K562 (cell line): ENCODE measurements at regions not wholly inside any gene's neighbourhood (a gene's known extent, or its start where the extent isn't known, plus 50 kb on each side); places are given as distances from the start of the nearest gene placed in this dataset.

Experiments used
- ATAC-seq: fragments of 200-7000 bp; cut with Tn5 transposase; 3 replicates; pipeline ENCODE4 v1.9.1; 2020; ENCODE audit warnings: moderate library complexity
- BruUV-seq: library from RNA; stranded (reverse); fragments of 400-500 nt; replicated peaks from 2 replicates; lab custom pipeline; 2021; lab: Mats Ljungman, UMichigan
- CTCF ChIA-PET: fragments of 300-600 bp; formaldehyde crosslinking; extraction: SDS; loops from one replicate; lab custom pipeline; 2021; ENCODE audit warnings: low intra/inter-chr PET ratio; lab: Yijun Ruan, JAX
- POLR2A ChIA-PET: fragments of 300-600, 350-650 bp; sonication (Branson Sonifier 250); formaldehyde crosslinking; extraction: SDS; loops from one replicate; lab custom pipeline; 2021; ENCODE audit warnings: antibody characterized with exemption, inconsistent platforms; lab: Yijun Ruan, JAX
- DNase-seq, 4 experiments: peaks; one replicate each; pipeline versions ENCODE4 v3.0.0 to v3.0.0-alpha.2; 2011 to 2018; ENCODE audit warnings: low spot score in 3 of 4, mixed read lengths in 3 of 4; ENCODE audit errors: extremely low read depth in 1 of 4
- FAIRE-seq: peaks from 2 replicates; lab custom pipeline; 2011; peaks lifted over from hg19 to GRCh38; lab: Jason Lieb, UNC
- H2AFZ ChIP-seq: 2 replicates; pipeline ENCODE4 v1.6.0; 2011; ENCODE audit warnings: low read depth, low read length, control low read depth, inconsistent platforms
- H3K27ac ChIP-seq: fragments of 200-600 bp; 3 replicates; pipeline ENCODE4 v1.8.0; 2011; ENCODE audit warnings: low read depth, mild to moderate bottlenecking, control low read depth, inconsistent platforms, low read length, moderate library complexity, mixed read lengths; ENCODE audit errors: extremely low read depth
- H3K27me3 ChIP-seq, 2 experiments: fragments of 300-600 bp in 1 of 2; 2 replicates in 1 of 2; 3 replicates in 1 of 2; pipeline versions ENCODE4 v1.6.0 to v1.8.0; 2011; ENCODE audit warnings: inconsistent platforms in 2 of 2, low read length in 2 of 2, mild to moderate bottlenecking in 1 of 2, mixed read lengths in 1 of 2, moderate library complexity in 1 of 2; ENCODE audit not compliant: control insufficient read depth in 2 of 2, insufficient read depth in 2 of 2
- H3K36me3 ChIP-seq: fragments of 300-600 bp; 3 replicates; pipeline ENCODE4 v1.8.0; 2011; ENCODE audit warnings: mild to moderate bottlenecking, low read length, inconsistent platforms; ENCODE audit not compliant: control insufficient read depth, insufficient read depth
- H3K4me1 ChIP-seq, 2 experiments: fragments of 200-600 bp in 1 of 2; replicated peaks in 1 of 2; 2 replicates in 1 of 2; 3 replicates in 1 of 2; pipeline versions ENCODE4 v1.5.1 to v1.8.0; 2011; ENCODE audit warnings: inconsistent platforms in 2 of 2, low read length in 2 of 2, mild to moderate bottlenecking in 1 of 2, mixed read lengths in 1 of 2, moderate library complexity in 1 of 2; ENCODE audit not compliant: control insufficient read depth in 2 of 2, insufficient read depth in 2 of 2
- H3K4me2 ChIP-seq: 2 replicates; pipeline ENCODE4 v1.6.1; 2011; ENCODE audit warnings: low read length, control low read depth, inconsistent platforms, mixed read lengths; ENCODE audit not compliant: insufficient read depth
- H3K4me3 ChIP-seq: fragments of 200-600 bp; sonication (generic), shearing (Covaris generic); 2 replicates; pipeline ENCODE4 v1.5.1; 2016; ENCODE audit warnings: control low read depth, inconsistent platforms
- H3K79me2 ChIP-seq: fragments of 200-600 bp; 3 replicates; pipeline ENCODE4 v1.8.0; 2011; ENCODE audit warnings: low read length, inconsistent platforms; ENCODE audit not compliant: control insufficient read depth, insufficient read depth
- H3K9ac ChIP-seq, 2 experiments: 2 replicates each; pipeline versions ENCODE4 v1.6.0 to v1.6.1; 2011; ENCODE audit warnings: low read depth in 2 of 2, low read length in 2 of 2, control low read depth in 1 of 2, inconsistent platforms in 1 of 2, mild to moderate bottlenecking in 1 of 2, mixed read lengths in 1 of 2; ENCODE audit not compliant: insufficient read depth in 1 of 2
- H3K9me1 ChIP-seq: one replicate; pipeline ENCODE4 v1.6.0; 2011; ENCODE audit warnings: inconsistent platforms, mild to moderate bottlenecking, low read length, moderate library complexity; ENCODE audit not compliant: control insufficient read depth, insufficient read depth
- H3K9me3 ChIP-seq: replicated peaks from 2 replicates; pipeline ENCODE4 v1.5.1; 2011; ENCODE audit warnings: low read depth, low read length, inconsistent platforms; ENCODE audit not compliant: control insufficient read depth, insufficient read depth
- H4K20me1 ChIP-seq: replicated peaks from 2 replicates; pipeline ENCODE4 v1.6.1; 2011; ENCODE audit warnings: low read length, inconsistent platforms, mixed read lengths; ENCODE audit not compliant: control insufficient read depth, insufficient read depth
- ERF ChIP-seq: fragments of 450-650 bp; formaldehyde crosslinking; IDR thresholded peaks from 2 replicates; pipeline ENCODE4 v1.4.0; 2020; ENCODE audit warnings: mild to moderate bottlenecking, mixed read lengths
- THRAP3 ChIP-seq: fragments of 450-650 bp; IDR thresholded peaks from 2 replicates; pipeline ENCODE4 v1.6.1; 2016; ENCODE audit warnings: mild to moderate bottlenecking, inconsistent platforms, borderline replicate concordance
- WGBS: fragments of 100-300 bp; shearing (Covaris generic); methylation state at CpG from one replicate; pipeline ENCODE4 v1.1.6; 2016; ENCODE audit warnings: low coverage, mixed read lengths; ENCODE audit not compliant: insufficient coverage; ENCODE audit errors: missing lambda C conversion rate; 5-methylcytosine and 5-hydroxymethylcytosine counted together
- in situ Hi-C: fragments of 300-500 bp; cut with MboI; formaldehyde crosslinking; loops from 4 replicates; pipeline ENCODE4 v1.15.0; 2018; ENCODE audit warnings: inconsistent platforms, mixed read lengths
- intact Hi-C: fragments of 100-400 bp; cut with micrococcal nuclease; formaldehyde crosslinking; loops from 2 replicates; pipeline ENCODE4 v1.14.2; 2022
- TF ChIP-seq, protein P1 (sequence below): sonication (generic); formaldehyde crosslinking; IDR thresholded peaks from 2 replicates; pipeline ENCODE4 v1.9.0; 2022; ENCODE audit warnings: mild to moderate bottlenecking, missing genetic modification reagents
- TF ChIP-seq, protein P2 (sequence below): fragments of 250-450 bp; sonication (Bioruptor Pico); IDR thresholded peaks from 2 replicates; pipeline ENCODE4 v1.5.0; 2021
- TF ChIP-seq, protein P3 (sequence below): IDR thresholded peaks from 2 replicates; pipeline ENCODE4 v1.6.1; 2016; ENCODE audit warnings: missing genetic modification characterization, missing compliant biosample characterization
- TF ChIP-seq, protein P4 (sequence below): fragments of 450-650 bp; IDR thresholded peaks from 2 replicates; pipeline ENCODE4 v1.6.1; 2017; ENCODE audit warnings: antibody characterized with exemption, mild to moderate bottlenecking

DNA sequence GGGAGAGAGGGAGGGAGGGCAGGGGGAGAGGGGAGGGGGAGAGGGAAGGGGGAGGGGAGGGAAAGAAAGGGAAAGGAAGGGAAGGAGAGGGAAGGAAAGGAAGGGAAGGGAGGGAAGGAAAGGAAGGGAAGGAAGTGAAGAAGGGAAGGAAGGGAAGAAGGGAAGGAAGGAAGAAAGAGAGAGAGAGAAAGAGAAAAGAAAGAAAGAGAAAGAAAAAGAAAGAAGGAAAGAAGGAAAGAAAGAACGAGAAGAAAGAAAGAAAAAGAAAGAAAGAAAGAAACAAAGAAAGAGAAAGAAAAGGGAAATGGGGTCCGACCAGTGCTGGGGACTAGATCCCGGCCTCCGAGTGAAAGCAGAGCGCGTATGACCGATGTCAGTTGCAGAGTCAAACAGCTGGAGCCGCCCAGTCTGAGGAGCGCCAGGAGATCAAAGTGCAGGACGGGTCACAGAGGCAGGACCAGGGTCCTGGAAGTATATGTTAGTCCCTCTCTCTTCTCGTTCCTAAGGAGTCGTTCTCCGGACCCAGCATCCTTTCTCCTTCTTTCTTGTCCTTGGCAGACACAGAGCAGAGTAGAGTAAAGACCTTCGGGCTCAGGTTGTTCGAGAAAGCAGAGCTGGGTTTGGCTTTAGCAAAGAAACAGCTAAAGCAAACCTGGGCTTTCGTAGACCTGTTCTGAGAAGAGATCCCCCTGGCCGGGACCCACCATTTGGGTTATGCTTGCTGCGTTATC, 305.4 kb upstream of the MSX2 start:
- no peak for FAIRE-seq
- Histone ChIP-seq H3K9me1 (no peaks in the 10 kb centered on the region), H3K4me1 (no peaks in the 10 kb centered on the region), H3K4me3 (no peak overlapping the region), H2AFZ (no peak overlapping the region), H3K4me2 (no peak overlapping the region), H3K36me3 (no peaks in the 10 kb centered on the region), H3K27ac (no peak overlapping the region), H3K9ac (no peak overlapping the region), H3K79me2 (no peaks in the 10 kb centered on the region), H3K27me3 (peaks cover 2 to 11% of the 10 kb centered on the region in 2 experiments; a peak in 1 of 5 replicates), H4K20me1 (0 out of 2 replicates have a peak, but pooled peaks cover 4% of the 10 kb centered on the region), H3K9me3 (no peaks in the 10 kb centered on the region)
- TF ChIP-seq, protein P1, sequence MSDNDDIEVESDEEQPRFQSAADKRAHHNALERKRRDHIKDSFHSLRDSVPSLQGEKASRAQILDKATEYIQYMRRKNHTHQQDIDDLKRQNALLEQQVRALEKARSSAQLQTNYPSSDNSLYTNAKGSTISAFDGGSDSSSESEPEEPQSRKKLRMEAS = no peak
- TF ChIP-seq THRAP3 (no peak), ERF (no peak)
- TF ChIP-seq, protein P2, sequence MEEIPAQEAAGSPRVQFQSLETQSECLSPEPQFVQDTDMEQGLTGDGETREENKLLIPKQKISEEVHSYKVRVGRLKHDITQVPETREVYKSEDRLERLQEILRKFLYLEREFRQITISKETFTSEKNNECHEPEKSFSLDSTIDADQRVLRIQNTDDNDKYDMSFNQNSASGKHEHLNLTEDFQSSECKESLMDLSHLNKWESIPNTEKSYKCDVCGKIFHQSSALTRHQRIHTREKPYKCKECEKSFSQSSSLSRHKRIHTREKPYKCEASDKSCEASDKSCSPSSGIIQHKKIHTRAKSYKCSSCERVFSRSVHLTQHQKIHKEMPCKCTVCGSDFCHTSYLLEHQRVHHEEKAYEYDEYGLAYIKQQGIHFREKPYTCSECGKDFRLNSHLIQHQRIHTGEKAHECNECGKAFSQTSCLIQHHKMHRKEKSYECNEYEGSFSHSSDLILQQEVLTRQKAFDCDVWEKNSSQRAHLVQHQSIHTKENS (CRISPR knock-in tag) = no peak
- TF ChIP-seq, protein P3, sequence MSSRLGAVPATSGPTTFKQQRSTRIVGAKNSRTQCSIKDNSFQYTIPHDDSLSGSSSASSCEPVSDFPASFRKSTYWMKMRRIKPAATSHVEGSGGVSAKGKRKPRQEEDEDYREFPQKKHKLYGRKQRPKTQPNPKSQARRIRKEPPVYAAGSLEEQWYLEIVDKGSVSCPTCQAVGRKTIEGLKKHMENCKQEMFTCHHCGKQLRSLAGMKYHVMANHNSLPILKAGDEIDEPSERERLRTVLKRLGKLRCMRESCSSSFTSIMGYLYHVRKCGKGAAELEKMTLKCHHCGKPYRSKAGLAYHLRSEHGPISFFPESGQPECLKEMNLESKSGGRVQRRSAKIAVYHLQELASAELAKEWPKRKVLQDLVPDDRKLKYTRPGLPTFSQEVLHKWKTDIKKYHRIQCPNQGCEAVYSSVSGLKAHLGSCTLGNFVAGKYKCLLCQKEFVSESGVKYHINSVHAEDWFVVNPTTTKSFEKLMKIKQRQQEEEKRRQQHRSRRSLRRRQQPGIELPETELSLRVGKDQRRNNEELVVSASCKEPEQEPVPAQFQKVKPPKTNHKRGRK (tag) = peak; percentile 96
- TF ChIP-seq, protein P4, sequence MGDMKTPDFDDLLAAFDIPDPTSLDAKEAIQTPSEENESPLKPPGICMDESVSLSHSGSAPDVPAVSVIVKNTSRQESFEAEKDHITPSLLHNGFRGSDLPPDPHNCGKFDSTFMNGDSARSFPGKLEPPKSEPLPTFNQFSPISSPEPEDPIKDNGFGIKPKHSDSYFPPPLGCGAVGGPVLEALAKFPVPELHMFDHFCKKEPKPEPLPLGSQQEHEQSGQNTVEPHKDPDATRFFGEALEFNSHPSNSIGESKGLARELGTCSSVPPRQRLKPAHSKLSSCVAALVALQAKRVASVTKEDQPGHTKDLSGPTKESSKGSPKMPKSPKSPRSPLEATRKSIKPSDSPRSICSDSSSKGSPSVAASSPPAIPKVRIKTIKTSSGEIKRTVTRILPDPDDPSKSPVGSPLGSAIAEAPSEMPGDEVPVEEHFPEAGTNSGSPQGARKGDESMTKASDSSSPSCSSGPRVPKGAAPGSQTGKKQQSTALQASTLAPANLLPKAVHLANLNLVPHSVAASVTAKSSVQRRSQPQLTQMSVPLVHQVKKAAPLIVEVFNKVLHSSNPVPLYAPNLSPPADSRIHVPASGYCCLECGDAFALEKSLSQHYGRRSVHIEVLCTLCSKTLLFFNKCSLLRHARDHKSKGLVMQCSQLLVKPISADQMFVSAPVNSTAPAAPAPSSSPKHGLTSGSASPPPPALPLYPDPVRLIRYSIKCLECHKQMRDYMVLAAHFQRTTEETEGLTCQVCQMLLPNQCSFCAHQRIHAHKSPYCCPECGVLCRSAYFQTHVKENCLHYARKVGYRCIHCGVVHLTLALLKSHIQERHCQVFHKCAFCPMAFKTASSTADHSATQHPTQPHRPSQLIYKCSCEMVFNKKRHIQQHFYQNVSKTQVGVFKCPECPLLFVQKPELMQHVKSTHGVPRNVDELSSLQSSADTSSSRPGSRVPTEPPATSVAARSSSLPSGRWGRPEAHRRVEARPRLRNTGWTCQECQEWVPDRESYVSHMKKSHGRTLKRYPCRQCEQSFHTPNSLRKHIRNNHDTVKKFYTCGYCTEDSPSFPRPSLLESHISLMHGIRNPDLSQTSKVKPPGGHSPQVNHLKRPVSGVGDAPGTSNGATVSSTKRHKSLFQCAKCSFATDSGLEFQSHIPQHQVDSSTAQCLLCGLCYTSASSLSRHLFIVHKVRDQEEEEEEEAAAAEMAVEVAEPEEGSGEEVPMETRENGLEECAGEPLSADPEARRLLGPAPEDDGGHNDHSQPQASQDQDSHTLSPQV = no peak
- POLR2A ChIA-PET = interaction anchor here (1.5 kb wide), 1 partner anchor 9 kb away, joined by 3 read pairs; no protein-coding TSS in a partner anchor
- peak; percentile 44 for ATAC-seq
- CTCF ChIA-PET = interaction anchor here (0.8 to 1.7 kb wide), 3 partner anchors 317 to 379 kb away, joined by 3 to 14 read pairs (median 6); no protein-coding TSS in a partner anchor
- no peak for DNase-seq
- no TSS peak for BruUV-seq
- intact Hi-C loops (loop anchor here (1.0 to 5.0 kb wide), 3 partner anchors 92 to 374 kb away; no protein-coding TSS in a partner anchor), in situ Hi-C loops (loop anchor here (5.0 kb wide), 2 partner anchors 313 to 378 kb away; no protein-coding TSS in a partner anchor)
- 6% methylated on average over 16 of the region's 18 CpGs for WGBS
